ENCODE measurements at regions not wholly inside any gene's neighbourhood (a gene's known extent, or its start where the extent isn't known, plus 50 kb on each side); places are given as distances from the start of the nearest gene placed in this dataset.
A peak's percentile ranks its signal among the peaks of the same experiment; 100 is the strongest.

GRCh38 chr20:20887593-20888265 lies 175.3 kb upstream of the RALGAPA2 start:
- DNase-seq (ENCODE audit: low read depth): no peak

- DNase-seq (ENCODE audit: low read depth): no peak
These were observed 169.4 kb upstream of the RALGAPA2 start for GRCh38 chr20:20881808-20882207.

GRCh38 chr20:20877079-20877478 lies 164.6 kb upstream of the RALGAPA2 start:
- no peak for DNase-seq (ENCODE audit: low read depth)

DNA sequence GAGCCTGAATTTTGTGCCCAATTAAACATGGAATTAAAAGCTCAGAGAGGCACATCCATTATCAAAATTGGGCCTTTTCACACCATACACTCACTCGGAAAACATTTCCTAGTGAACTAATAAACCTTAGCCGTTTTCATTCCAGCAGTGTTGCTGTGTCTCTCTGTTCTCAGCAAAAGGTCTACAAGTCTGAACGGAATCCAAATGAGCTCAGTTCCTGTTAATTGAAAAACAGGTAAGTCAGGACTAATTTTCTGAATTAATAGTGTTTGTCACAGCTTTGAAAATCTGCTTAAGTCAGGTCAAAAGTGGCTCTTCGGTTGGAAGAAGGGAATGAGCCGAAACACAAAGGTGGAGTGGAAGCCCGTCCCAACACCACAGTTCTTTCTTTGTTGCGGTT lies 163.3 kb upstream of the RALGAPA2 start:
- DNase-seq (ENCODE audit: low read depth): no peak

GRCh38 chr20:20872428-20872827 lies 160.0 kb upstream of the RALGAPA2 start:
- no peak for DNase-seq (ENCODE audit: low read depth)

DNA sequence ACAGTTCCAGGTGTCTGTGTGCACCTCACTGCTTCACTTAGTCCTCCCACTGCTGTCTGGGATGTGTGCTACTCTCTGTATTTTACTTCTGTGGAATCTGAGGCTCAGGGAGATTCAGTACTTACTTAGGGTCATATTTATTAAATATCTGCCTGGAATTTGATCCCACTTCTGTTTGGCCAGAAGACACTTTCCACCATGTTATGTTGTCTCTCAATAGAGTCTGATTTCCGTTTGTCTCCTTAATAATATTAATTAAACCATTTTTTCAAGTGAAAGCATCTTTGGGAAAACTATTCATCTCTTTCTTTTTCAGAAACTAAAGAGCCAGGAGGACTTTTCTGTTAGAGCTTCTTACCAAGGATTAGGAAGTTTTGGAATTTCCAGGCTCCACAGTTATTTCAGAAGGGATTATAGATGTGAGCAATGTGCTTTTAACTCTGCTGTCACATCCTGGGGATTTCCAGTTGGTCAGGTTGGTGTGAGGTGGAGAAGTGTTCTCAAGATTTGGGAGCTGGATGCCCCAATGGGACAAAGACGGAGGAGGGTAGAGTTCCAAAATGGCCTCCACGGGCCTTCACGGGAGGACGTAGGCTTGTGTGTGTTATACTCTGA lies 156.8 kb upstream of the RALGAPA2 start:
- DNase-seq (ENCODE audit: low read depth): no peak

DNA sequence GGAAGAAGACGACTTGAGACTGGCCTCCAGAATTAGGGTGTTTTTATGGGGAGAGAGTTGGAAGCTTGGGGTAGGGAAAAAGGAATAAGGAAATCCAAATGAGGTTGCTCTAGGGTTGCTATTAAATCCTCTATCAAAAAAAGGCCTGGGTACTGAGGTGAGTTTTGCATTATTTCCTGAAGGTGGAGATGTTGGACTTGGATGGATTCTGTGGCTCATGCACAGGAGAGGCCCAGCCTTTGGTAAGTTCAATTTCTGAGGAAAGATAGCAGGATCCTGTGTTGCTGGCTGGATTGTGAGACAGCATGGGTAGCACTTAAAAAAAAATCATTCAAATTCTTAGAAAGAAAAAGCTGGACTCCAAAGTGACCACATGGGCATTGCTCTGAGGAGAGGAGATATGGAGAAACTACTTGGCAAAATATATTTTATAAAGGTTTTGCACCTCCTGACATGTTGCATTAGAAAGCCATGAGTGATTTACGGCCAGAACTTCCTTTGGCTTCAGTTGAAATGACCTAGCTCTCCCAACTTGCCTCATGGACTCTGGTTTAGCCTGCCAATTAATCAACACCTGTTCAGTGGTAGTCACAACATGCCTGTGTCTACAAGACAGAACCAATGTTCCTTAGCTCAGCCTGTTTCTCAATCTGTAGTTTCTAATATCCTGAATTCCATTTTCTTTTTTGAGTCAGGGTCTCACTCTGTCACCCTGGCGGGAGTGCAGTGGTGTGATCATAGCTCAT lies 152.1 kb upstream of the RALGAPA2 start:
- DNase-seq (ENCODE audit: low read depth): peak; percentile 50

DNA sequence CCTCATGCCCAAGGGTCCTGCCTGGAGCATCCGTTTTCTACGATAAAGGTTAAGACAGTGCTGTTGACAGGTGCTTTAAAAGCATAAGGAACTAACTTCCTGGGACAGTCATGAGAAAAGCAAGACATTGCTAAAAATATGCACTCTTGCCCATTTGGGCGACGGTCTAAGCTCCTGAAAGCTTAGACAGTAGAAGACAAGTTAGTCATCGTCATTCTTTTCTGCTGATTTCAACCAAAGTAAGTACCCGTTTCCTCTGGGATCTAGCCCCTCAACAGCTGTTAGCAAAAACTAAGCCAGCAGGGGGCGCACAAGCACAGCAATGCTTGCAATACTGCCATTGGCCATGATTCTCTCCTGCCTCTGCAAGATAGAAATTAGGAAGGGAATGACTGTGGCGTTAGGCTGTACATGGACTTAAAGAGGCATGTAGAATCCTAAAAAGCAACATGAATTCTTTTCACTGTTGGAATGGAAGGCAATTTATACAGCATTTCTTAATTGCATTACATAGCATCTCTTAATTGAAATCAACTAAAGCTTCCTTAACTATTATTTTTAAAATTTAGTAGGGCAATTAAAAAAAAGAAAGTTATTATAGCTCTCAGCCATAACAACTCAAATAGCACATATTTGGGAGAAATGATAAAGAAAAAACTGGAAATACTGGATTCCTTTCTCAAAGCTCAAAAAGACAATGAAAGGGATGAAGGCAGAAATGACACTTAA lies 147.8 kb upstream of the RALGAPA2 start:
- peak; percentile 90 for DNase-seq (ENCODE audit: low read depth)

GRCh38 chr20:20859510-20859909 lies 147.1 kb upstream of the RALGAPA2 start:
- DNase-seq (ENCODE audit: low read depth): no peak

GRCh38 chr20:20856956-20857355 lies 144.5 kb upstream of the RALGAPA2 start:
- DNase-seq (ENCODE audit: low read depth): peak; percentile 64

- DNase-seq (ENCODE audit: low read depth): peak; percentile 49
These were observed 143.9 kb upstream of the RALGAPA2 start for GRCh38 chr20:20856306-20856705.

- no peak for DNase-seq (ENCODE audit: low read depth)
These were observed 138.9 kb upstream of the RALGAPA2 start for GRCh38 chr20:20851385-20851784.

DNA sequence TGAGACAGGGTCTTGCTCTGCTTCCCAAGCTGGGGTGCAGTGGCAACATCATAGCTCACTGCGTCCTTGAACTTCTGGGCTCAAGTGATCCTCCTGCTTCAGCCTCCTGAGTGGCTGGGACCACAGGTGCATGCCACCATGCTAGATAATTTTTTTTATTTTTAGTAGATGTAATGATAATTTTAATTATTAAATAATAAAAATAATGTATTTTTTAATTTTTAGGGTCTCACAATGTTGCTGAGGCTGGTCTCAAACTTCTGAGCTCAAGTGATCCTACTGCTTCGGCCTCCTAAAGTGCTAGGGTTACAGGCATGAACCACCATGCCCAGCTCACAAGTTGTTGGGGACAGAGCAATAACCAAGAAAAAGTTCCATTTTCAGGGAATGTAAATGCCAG lies 138.0 kb upstream of the RALGAPA2 start:
- DNase-seq (ENCODE audit: low read depth): no peak

GRCh38 chr20:20849161-20849560 lies 136.7 kb upstream of the RALGAPA2 start:
- no peak for DNase-seq (ENCODE audit: low read depth)

GRCh38 chr20:20847814-20848213 lies 135.4 kb upstream of the RALGAPA2 start:
- DNase-seq (ENCODE audit: low read depth): no peak

DNA sequence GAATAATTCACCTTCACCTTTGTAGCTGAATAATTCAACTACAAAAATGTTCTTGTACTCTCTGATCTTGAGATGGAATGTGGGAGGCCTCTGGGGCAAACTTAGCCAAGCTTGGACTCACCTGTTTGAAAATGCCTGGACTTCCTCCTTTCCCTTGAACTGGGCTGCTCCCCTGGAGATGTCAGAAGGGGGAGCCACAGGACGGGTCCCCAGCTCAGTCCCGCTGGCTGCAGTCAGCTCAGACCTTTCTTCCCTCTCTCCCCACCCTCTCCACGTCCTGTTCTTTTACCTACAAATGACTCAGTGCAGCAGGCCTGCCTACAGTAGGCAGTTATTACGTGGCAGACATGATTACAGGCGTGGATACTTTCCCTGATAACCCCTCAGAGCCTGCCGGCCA lies 131.5 kb upstream of the RALGAPA2 start:
- DNase-seq (ENCODE audit: low read depth): peak; percentile 67

DNA sequence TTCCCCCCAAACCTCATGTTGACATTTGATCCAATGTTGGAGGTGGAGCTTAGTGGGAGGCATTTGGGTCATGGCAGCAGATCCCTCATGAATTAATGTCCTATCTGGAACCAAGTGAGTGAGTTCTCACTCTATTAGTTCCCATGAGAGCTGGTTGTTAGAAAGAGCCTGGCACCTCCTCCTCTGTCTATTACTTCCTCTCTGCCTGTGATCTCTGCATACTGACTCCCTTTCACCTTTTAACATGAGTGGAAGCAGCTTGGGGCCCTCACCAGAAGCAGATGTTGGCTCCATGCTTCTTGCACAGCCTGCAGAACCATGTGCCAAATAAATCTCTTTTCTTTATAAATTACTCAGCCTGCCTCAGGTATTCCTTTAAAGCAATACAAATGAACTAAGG lies 127.3 kb upstream of the RALGAPA2 start:
- no peak for DNase-seq (ENCODE audit: low read depth)

GRCh38 chr20:20837574-20838021 lies 125.2 kb upstream of the RALGAPA2 start:
- DNase-seq (ENCODE audit: low read depth): peak; percentile 52

- DNase-seq (ENCODE audit: low read depth): no peak
These were observed 124.4 kb upstream of the RALGAPA2 start for GRCh38 chr20:20836836-20837235.

GRCh38 chr20:20835897-20836296 lies 123.5 kb upstream of the RALGAPA2 start:
- DNase-seq (ENCODE audit: low read depth): peak; percentile 35

- DNase-seq (ENCODE audit: low read depth): no peak
These were observed 121.6 kb upstream of the RALGAPA2 start for GRCh38 chr20:20834008-20834407.

GRCh38 chr20:20832715-20833114 lies 120.3 kb upstream of the RALGAPA2 start:
- no peak for DNase-seq (ENCODE audit: low read depth)

Data from M059J (cell line).